MCF 10A (cell line): ENCODE measurements at regions not wholly inside any gene's neighbourhood (a gene's known extent, or its start where the extent isn't known, plus 50 kb on each side); places are given as distances from the start of the nearest gene placed in this dataset.
"Not testable (repeated sequence)": the region's sequence is repeated elsewhere in the genome, so short reads cannot be mapped to it uniquely, and the experiment has no call there.

Source experiments
- BruUV-seq: library from RNA; stranded (reverse); fragments of 400-500 nt; replicated peaks from 2 replicates; lab custom pipeline; 2021; lab: Mats Ljungman, UMichigan
- CTCF ChIA-PET: fragments of 300-600 bp; sonication (Branson Sonifier 250); formaldehyde crosslinking; extraction: SDS; loops from one replicate; lab custom pipeline; 2021; ENCODE audit warnings: antibody characterized with exemption, inconsistent platforms; lab: Yijun Ruan, JAX
- POLR2A ChIA-PET: fragments of 300-600, 350-650 bp; sonication (Branson Sonifier 250); formaldehyde crosslinking; extraction: SDS; loops from one replicate; lab custom pipeline; 2020; ENCODE audit warnings: antibody characterized with exemption, inconsistent platforms; lab: Yijun Ruan, JAX
- DNase-seq: peaks from one replicate; pipeline ENCODE4 v3.0.0-alpha.2; 2018; ENCODE audit not compliant: unreplicated experiment
- H3K27ac Mint-ChIP-seq: one replicate; pipeline ENCODE4 v1.8.0; 2022; ENCODE audit warnings: mild to moderate bottlenecking, low read depth, mixed read lengths; ENCODE audit not compliant: unreplicated experiment
- H3K27me3 Mint-ChIP-seq: one replicate; pipeline ENCODE4 v1.8.0; 2022; ENCODE audit warnings: mixed read lengths; ENCODE audit not compliant: insufficient read depth, unreplicated experiment
- H3K36me3 Mint-ChIP-seq: one replicate; pipeline ENCODE4 v1.8.0; 2022; ENCODE audit warnings: mild to moderate bottlenecking, moderate library complexity, mixed read lengths; ENCODE audit not compliant: insufficient read depth, unreplicated experiment
- H3K4me1 Mint-ChIP-seq: one replicate; pipeline ENCODE4 v1.8.0; 2022; ENCODE audit warnings: mixed read lengths; ENCODE audit not compliant: insufficient read depth, unreplicated experiment
- H3K4me3 Mint-ChIP-seq: one replicate; pipeline ENCODE4 v1.8.0; 2022; ENCODE audit warnings: mild to moderate bottlenecking, moderate library complexity, mixed read lengths; ENCODE audit not compliant: unreplicated experiment
- H3K9me3 Mint-ChIP-seq: one replicate; pipeline ENCODE4 v1.8.0; 2022; ENCODE audit warnings: mixed read lengths; ENCODE audit not compliant: unreplicated experiment
- intact Hi-C: fragments of 100-400 bp; cut with micrococcal nuclease; formaldehyde crosslinking; loops from 2 replicates; pipeline ENCODE4 v1.14.1; 2022
- TF ChIP-seq, protein P1 (sequence below): fragments of 200-600 bp; IDR thresholded peaks from one replicate; pipeline ENCODE4 v1.8.0; 2022; ENCODE audit warnings: antibody characterized with exemption, mild to moderate bottlenecking; ENCODE audit not compliant: unreplicated experiment

DNA sequence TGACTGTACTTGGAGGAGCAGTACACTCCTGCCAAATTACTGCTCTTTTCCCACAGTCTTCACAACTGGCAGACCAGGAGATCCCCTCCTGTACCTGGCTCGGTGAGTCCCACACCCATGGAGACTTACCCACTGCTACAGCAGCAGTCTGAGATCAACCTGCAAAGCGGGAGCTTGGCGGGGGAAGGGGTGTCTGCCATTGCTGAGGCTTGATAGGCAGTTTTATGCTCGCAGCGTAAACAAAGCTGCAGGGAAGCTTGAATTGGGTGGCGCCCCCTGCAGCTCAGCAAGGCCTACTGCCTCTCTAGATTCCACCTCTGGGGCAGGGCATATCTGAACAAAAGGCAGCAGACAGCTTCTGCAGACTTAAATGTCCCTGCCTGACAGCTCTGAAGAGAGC is 74.4 kb downstream of the EXTL2 start:
- H3K4me3 Mint-ChIP-seq, POLR2A ChIA-PET, intact Hi-C loops, DNase-seq, H3K36me3 Mint-ChIP-seq, H3K27ac Mint-ChIP-seq, H3K27me3 Mint-ChIP-seq, H3K4me1 Mint-ChIP-seq, BruUV-seq: not testable (repeated sequence)
- peaks cover 17% of the 10 kb centered on the region for H3K9me3 Mint-ChIP-seq
- TF ChIP-seq, protein P1, sequence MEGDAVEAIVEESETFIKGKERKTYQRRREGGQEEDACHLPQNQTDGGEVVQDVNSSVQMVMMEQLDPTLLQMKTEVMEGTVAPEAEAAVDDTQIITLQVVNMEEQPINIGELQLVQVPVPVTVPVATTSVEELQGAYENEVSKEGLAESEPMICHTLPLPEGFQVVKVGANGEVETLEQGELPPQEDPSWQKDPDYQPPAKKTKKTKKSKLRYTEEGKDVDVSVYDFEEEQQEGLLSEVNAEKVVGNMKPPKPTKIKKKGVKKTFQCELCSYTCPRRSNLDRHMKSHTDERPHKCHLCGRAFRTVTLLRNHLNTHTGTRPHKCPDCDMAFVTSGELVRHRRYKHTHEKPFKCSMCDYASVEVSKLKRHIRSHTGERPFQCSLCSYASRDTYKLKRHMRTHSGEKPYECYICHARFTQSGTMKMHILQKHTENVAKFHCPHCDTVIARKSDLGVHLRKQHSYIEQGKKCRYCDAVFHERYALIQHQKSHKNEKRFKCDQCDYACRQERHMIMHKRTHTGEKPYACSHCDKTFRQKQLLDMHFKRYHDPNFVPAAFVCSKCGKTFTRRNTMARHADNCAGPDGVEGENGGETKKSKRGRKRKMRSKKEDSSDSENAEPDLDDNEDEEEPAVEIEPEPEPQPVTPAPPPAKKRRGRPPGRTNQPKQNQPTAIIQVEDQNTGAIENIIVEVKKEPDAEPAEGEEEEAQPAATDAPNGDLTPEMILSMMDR = peak; percentile 6
- CTCF ChIA-PET = interaction anchor here (1.1 to 1.2 kb wide), 2 partner anchors 213 to 362 kb away, joined by 3 read pairs; no protein-coding TSS in a partner anchor

DNA sequence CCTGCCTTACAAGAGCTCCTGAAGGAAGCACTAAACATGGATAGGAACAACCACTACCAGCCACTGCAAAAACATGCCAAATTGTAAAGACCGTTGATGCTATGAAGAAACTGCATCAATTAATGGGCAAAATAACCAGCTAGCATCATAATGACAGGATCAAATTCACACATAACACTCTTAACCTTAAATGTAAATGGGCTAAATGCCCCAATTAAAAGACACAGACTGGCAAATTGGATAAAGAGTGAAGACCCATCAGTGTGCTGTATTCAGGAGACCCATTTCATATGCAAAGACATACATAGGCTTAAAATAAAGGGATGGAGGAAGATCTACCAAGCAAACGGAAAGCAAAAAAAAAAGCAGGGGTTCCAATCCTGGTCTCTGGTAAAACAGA is 72.7 kb downstream of the EXTL2 start:
- H3K27ac Mint-ChIP-seq, intact Hi-C loops, H3K36me3 Mint-ChIP-seq, H3K27me3 Mint-ChIP-seq, POLR2A ChIA-PET, BruUV-seq, CTCF ChIA-PET, DNase-seq, H3K4me3 Mint-ChIP-seq, H3K4me1 Mint-ChIP-seq: not testable (repeated sequence)
- peaks cover 17% of the 10 kb centered on the region for H3K9me3 Mint-ChIP-seq
